SU-DHL-6 (cell line): ENCODE measurements at regions not wholly inside any gene's neighbourhood (a gene's known extent, or its start where the extent isn't known, plus 50 kb on each side); places are given as distances from the start of the nearest gene placed in this dataset.

Source experiments
- EZH2phosphoT487 ChIP-seq: fragments of 200-600 bp; sonication (generic), shearing (Covaris generic); conservative IDR thresholded peaks from 2 replicates; pipeline ENCODE4 v1.6.1; 2018; ENCODE audit warnings: mild to moderate bottlenecking, antibody characterized with exemption, low read length, moderate library complexity, mixed read lengths
- TF ChIP-seq, protein P1 (sequence below): fragments of 200-600 bp; sonication (generic); IDR thresholded peaks from one replicate; pipeline ENCODE4 v1.5.1; 2017; ENCODE audit warnings: antibody characterized with exemption, mild to moderate bottlenecking, low read length, moderate library complexity; ENCODE audit not compliant: insufficient read depth, poor library complexity, severe bottlenecking

DNA sequence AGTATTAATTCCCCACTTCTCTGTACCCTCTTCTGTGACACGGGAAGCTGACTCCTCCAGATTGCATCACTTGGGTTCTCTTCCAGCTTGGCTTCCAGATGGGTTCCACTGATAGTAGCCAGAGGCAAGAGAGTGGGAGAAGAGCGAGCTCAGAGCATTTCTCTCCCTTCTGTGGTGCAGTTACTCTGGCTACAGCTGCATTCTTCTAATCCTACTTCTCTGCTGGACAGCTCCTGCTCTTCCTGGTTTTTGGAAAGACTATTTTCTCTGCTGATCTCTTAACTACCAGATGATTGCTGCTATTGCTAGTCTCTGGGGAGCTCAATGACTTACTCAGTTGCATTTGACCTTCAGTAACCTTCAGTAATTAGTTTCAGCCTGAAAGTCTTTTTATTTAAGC, 187.5 kb upstream of the MAP2 start:
- TF ChIP-seq, protein P1, sequence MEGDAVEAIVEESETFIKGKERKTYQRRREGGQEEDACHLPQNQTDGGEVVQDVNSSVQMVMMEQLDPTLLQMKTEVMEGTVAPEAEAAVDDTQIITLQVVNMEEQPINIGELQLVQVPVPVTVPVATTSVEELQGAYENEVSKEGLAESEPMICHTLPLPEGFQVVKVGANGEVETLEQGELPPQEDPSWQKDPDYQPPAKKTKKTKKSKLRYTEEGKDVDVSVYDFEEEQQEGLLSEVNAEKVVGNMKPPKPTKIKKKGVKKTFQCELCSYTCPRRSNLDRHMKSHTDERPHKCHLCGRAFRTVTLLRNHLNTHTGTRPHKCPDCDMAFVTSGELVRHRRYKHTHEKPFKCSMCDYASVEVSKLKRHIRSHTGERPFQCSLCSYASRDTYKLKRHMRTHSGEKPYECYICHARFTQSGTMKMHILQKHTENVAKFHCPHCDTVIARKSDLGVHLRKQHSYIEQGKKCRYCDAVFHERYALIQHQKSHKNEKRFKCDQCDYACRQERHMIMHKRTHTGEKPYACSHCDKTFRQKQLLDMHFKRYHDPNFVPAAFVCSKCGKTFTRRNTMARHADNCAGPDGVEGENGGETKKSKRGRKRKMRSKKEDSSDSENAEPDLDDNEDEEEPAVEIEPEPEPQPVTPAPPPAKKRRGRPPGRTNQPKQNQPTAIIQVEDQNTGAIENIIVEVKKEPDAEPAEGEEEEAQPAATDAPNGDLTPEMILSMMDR, result no peak
- TF ChIP-seq EZH2phosphoT487, result no peak
